ENCODE measurements at regions not wholly inside any gene's neighbourhood (a gene's known extent, or its start where the extent isn't known, plus 50 kb on each side); places are given as distances from the start of the nearest gene placed in this dataset.
A peak's percentile ranks its signal among the peaks of the same experiment; 100 is the strongest.

- no peak for DNase-seq (ENCODE audit: low read depth)
Measured at GRCh38 chr12:24479131-24479530, 469.8 kb downstream of the BCAT1 start.

DNA sequence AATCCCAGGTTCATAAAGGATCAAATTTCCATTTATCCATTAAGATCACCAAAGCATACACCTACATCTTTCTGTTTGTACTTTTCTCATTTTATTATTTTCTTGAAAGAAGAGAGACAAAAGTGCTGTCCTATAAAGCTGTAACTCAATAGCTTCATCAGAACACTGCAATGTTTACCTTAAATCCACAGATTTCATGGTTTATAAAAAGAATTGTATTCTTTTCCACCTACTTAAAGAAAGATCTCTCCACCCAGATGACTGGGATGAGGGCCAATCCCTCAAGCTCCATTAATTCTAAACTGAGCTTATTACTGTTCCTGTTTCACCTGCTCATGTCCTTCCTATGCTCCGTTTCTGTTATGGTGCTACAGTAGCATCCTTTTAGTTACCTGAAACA is 470.6 kb downstream of the BCAT1 start:
- DNase-seq (ENCODE audit: low read depth): no peak

DNA sequence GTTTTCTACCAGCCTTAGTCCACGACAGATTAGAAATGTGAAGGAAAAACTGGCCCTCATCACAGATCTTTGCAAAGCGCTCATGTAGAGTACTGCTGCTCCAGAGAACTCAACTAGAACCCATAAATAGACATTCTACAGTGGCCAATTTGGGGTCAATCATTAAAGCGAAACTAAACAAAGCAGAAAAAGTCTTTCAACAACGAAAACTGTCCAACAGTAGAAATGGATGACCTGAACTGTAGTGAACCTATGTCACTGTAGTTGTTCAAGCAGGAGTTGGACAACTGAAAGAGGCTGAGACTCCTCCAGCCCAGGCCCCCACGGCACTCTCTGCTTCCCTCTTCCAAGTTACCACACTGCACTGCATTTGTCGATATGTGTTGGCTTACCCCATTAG is 472.6 kb downstream of the BCAT1 start:
- DNase-seq (ENCODE audit: low read depth): no peak

DNA sequence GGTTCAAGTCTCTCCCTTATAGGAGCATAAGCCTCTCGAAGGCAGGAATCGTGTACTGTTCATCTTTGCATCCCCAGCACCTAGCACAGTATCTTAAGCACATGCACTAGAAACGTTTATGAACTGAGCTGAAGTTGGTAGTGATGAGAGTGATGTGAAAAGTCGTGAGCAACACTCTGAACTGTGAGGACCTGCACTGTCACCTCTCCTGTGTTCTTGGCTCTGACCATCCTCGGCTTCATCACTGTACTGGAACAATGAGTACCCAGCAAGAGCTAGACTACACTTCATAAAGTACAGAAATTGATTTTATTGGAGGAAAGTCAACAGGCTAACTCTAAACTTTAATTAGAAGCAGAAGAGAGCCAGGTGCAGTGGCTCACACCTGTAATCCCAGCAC is 473.6 kb downstream of the BCAT1 start:
- DNase-seq (ENCODE audit: low read depth): no peak

DNA sequence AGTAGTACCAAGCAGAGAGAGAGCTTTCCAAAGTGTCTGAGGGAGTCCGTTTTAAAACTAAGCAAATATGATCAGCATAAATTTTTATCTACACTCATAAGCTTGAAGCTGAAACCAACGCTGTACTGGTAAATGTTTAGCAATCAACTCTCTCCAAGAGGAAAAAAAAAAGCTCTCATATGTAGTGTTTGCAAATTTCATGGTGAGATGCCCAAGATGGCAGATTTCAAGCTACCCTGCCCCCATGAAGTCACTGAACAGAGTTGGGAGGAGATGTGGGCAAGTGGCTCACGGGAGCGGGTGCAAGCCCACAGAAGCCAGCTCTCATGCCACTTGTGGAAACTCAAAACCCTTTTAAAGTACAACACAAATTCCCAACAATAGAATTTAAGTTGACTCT is 475.8 kb downstream of the BCAT1 start:
- DNase-seq (ENCODE audit: low read depth): no peak

DNA sequence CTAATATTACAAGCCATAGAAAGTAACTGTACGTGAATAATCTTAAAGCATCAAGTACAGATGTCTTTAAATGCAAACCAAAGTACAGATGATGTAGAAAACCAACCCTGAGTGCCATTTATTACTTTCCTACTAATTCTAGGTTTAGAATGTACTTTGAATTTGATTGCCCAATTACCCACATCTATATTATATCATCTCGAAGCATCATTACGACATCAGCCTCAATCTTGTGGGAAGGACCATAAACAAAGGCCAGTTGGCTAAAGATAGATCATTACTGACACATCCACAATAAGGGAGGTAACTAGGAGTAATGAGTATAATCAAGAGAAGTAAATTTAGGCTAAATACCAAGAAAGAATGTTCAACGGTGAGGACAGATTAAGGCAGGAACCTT is 478.9 kb downstream of the BCAT1 start:
- DNase-seq (ENCODE audit: low read depth): peak; percentile 73

DNA sequence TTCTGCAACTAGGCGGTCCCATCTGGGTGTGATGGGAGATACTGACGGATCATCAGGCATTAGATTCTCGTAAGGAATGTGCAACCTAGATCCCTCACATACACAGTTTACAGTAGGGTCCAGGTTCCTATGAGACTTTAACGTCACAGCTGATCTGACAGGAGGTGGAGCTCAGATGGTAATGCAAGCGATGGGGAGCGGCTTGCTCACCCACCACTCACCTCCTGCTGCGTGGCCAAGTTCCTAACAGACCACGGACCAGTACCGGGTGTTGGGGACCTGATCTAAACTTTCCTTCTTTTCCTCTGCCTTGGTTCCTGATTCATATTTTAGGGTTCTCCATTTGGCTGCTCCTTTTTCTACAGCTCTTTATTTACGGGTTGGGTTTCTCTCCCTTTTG is 479.8 kb downstream of the BCAT1 start:
- DNase-seq (ENCODE audit: low read depth): no peak

- no peak for DNase-seq (ENCODE audit: low read depth)
Measured at GRCh38 chr12:24467226-24467625, 481.7 kb downstream of the BCAT1 start.

DNA sequence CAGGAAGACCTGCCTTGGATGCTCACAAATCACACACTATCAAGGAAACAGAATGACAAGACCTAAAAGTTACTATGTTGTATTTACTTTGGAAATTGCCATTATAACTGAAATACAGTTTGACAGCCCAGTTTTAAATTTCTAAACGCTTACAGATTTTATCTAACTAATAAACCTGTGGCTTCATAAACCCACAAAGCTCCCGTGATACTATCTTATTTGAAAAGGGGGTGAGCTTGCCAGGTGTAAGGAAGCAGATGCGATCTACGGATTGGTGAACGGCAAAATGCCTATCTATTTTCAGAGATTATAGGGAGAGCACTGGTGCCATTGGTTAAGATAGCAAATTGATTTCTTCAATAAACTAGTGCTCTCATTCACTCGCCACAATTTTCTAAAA is 485.5 kb downstream of the BCAT1 start:
- DNase-seq (ENCODE audit: low read depth): no peak

DNA sequence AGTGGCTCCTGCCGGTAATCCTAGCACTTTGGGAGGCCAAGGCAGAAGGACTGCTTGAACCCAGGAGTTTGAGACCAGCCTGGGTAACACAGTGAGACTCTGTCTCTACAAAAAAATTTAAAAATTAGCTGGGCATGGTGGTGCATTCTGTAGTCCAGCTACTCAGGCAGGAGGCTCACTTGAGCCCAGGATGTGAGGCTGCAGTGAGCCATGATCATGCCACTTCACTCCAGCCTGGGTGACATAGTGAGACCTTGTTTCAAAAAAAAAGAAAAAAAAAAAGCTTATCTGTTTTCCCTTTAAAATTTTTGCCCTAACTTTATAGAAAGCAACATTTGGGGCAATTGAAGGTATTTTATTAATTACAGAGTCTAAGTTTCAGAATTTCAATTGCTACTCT is 486.0 kb downstream of the BCAT1 start:
- DNase-seq (ENCODE audit: low read depth): no peak

DNA sequence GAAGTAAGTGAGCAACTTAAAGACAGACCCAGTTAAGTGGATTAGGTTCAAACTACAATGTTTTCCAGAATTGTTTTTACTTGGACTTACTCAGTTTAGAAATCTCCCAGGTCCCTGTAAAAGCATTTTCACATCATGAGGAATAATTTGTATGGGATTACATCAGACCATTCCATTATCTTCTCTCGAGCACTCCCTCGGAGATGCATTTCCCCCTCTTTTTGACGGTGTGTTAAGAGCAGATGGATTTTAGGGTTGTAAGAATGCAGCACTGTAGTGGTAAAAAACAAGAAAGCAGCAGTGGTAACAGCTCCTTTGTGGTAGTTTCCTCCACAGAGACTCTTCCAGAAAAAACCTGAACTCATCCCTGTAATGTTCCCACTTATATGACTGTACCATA is 488.4 kb downstream of the BCAT1 start:
- DNase-seq (ENCODE audit: low read depth): no peak

DNA sequence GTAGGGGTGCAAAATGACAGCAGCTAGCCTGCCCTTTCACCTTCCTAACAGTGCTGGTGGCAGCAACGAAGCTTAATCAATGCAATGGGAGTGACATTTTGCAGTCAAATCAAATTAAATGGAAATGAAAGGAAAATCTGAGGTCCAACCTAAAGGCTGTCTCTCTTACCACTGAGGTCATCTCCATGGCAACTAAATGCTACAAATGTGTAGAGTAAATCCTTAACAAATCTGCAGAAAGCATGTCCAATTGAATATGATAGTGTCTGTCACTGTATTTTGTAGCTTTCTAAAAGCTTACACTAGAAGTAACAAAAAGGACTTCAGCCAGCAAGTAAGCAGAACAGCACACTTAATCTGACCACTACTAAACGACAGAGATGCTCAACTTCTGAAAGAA is 488.8 kb downstream of the BCAT1 start:
- DNase-seq (ENCODE audit: low read depth): no peak

DNA sequence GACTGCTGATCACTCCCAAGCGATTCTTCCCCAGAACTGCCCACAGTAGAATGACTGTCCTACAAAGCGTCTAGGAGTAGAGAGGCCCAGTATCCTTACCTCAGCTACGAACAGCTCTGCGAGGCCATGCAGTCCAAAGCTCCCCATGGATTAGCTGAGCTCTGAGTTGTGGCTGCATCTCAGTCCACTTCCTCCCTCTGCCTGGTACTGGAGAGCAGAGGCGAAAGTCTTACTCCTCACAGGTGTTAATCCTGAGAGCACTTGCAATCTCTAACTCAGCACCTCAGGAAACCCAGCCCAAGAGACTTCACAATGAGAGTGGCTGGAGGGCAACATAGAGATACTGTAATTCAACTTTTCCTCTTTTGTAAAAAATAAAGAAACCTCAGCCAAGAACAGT is 493.1 kb downstream of the BCAT1 start:
- no peak for DNase-seq (ENCODE audit: low read depth)

DNA sequence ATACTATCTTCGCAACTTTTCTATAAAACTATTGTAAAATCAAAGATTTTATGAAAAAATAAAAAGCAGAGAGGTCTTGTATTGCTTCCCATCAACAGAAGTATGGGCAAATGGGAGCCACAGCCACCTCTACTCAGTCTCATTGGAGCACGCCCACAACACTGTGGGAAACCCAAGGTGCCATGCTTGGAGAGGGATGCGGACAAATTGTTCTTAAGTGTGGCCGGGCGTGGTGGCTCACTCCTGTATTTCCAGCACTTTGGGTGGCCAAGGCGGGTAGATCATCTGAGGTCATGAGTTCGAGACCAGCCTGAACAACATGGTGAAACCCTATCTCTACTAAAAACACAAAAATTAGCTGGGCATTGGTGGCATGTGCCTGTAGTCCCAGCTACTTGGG is 498.2 kb upstream of the SOX5 start:
- DNase-seq (ENCODE audit: low read depth): no peak

GRCh38 chr12:24446287-24446686 is 496.8 kb upstream of the SOX5 start:
- DNase-seq (ENCODE audit: low read depth): no peak

DNA sequence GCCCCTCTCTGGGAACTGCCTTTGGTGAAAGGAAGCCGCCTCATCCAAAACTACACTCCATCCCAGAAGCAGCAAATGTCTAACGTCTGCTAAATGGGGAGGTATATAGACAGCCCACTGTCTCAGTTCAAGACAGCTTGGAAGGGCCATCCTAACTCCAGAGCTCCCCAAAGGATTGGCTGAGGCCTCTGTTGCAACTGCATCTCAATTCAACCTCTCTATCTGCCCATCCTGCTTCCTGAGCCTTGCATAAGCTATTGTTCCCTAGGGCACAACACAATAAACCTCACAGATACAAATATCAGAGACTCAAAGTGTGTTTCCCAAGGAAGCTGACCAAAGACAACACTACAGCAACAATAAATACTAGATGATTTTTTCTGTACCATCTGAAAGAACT is 495.2 kb upstream of the SOX5 start:
- no peak for DNase-seq (ENCODE audit: low read depth)

- DNase-seq (ENCODE audit: low read depth): no peak
Measured at GRCh38 chr12:24441458-24441857, 492.0 kb upstream of the SOX5 start.

DNA sequence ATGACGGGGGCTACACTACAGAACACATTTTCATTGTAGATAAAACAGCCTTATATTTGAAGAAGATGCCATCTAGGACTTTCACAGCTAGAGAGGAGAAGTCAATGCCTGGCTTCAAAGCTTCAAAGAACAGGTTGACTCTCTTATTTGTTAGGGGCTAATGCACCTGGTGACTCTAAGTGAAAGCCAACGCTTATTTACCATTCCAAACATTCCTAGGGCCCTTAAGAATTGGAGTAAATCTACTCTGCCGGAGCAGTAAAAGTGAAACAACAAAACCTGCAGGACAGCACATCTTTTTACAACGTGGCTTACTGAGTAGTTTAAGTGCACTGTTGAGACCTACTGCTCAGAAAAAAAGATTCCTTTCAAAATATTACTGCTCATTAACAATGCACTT is 487.2 kb upstream of the SOX5 start:
- no peak for DNase-seq (ENCODE audit: low read depth)

DNA sequence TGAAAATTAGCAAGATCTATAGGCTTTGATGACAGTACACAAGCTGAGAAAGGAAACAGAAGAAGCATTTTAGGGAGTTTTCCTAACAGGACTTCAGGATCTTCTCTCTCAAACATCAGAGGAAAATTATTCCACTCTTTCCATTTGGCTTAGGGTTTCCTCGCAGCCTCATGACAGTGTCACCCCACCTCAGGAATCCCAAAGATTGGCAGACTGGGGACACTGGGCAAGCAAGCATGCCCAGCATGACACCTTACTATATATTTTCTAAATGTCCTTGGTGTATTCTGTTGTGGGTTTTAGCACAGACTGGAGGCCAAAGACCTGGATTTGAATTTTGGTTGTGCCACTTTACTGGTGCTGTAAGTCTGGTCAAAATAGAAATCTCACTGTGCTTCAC is 482.4 kb upstream of the SOX5 start:
- DNase-seq (ENCODE audit: low read depth): no peak

DNA sequence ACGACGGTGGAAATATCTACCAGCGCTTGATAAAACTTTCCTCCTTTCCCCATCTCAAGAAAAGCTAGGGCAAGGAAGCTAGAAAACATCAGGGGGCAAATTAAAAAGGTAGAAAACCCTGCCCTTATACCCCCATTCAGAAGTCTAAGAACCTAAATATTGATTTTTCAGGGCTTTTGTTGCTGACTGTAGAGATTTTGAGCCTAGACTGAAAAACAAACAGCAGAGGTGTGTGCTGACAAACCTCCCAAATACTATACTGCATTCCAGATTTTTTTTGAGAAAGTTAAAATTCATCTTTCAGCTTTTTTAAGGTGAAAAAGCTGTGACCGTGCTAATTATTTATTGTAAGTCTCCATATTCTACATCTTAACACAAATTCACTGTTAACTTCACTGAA is 478.3 kb upstream of the SOX5 start:
- no peak for DNase-seq (ENCODE audit: low read depth)

DNA sequence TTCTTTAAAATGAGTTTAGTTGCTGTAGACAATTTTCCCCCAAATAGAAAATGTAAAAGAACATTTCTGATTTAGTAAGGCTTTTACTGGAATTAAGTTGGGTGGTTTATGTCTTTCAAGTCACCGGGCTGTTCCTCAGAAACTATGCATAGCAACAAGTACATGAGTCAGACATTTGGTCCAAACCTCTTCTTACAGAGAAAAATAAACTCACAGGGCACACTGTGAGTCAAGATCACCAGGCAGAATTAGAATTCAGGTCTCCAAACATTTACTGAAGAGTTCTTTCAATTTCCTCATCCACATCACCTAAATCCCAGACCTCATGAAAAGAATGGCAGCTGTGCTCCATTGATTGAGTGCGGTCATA is 476.1 kb upstream of the SOX5 start:
- DNase-seq (ENCODE audit: low read depth): peak; percentile 43

GRCh38 chr12:24424889-24425600 is 475.6 kb upstream of the SOX5 start:
- DNase-seq (ENCODE audit: low read depth): no peak

DNA sequence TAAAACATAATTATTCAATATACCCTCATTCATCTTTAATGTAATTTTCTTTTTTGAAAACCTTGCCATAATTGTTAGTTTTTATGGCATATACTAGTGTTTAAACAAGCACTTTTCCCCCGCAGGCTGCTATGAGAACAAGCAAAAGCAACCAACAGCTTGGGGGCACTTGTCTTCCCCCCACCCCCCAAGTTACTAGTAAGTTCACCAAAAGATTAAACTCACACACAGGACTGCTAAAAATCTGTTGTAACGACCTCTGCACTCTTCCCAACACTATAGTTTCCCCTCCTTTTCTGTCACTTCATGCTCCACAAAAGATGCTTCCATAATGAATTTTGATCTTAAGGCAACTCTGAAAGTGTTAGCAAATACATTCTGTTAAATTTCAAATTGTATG is 474.9 kb upstream of the SOX5 start:
- no peak for DNase-seq (ENCODE audit: low read depth)

DNA sequence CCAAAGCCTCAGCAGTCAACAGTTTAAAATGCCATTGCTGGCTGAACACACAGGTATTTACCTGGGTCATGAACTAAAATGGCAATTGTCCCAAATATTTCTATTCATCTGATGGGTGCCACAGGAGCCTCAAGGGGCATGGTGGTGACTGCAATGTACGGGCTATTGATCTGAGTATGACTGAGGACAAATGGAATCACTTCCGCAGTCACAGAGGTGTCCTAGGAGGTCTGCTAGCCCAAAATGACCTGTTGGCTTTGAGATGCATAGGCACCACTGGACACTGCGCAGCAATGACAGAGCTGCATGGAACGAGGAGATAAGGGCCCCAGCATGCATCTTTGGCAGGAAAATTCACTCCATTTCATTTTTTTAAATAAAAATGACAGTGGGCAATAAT is 474.1 kb upstream of the SOX5 start:
- no peak for DNase-seq (ENCODE audit: low read depth)

Data from LHCN-M2 (cell line).